HG03060 (cell line): ENCODE measurements at regions not wholly inside any gene's neighbourhood (a gene's known extent, or its start where the extent isn't known, plus 50 kb on each side); places are given as distances from the start of the nearest gene placed in this dataset.
A peak's percentile ranks its signal among the peaks of the same experiment; 100 is the strongest.

Source experiments
- ATAC-seq: cut with Tn5 transposase; IDR thresholded peaks from one replicate; pipeline ENCODE4 v1.9.1; 2021; ENCODE audit warnings: low read depth, moderate number of reproducible peaks; ENCODE audit not compliant: unreplicated experiment

GRCh38 chr3:182725372-182726251, 67.7 kb upstream of the ATP11B start:
- ATAC-seq: no peak

- no peak for ATAC-seq
Measured at GRCh38 chr3:182726258-182727142, 66.8 kb upstream of the ATP11B start.

GRCh38 chr3:182728238-182728637, 65.1 kb upstream of the ATP11B start:
- ATAC-seq: no peak

- peak; percentile 63 for ATAC-seq
Measured at GRCh38 chr3:182729903-182730674, 63.2 kb upstream of the ATP11B start.

GRCh38 chr3:182730675-182731042, 62.6 kb upstream of the ATP11B start:
- ATAC-seq: peak; percentile 10

- ATAC-seq: no peak
Measured at GRCh38 chr3:182731764-182732163, 61.5 kb upstream of the ATP11B start.

GRCh38 chr3:182732232-182733015, 60.9 kb upstream of the ATP11B start:
- ATAC-seq: no peak

GRCh38 chr3:182735672-182736071, 57.6 kb upstream of the ATP11B start:
- ATAC-seq: no peak

GRCh38 chr3:182737825-182738224, 55.5 kb upstream of the ATP11B start:
- ATAC-seq: no peak

- ATAC-seq: no peak
Measured at GRCh38 chr3:182738583-182739411, 54.5 kb upstream of the ATP11B start.

- ATAC-seq: no peak
Measured at GRCh38 chr3:182739619-182740018, 53.7 kb upstream of the ATP11B start.

- ATAC-seq: no peak
Measured at GRCh38 chr3:182740710-182741109, 52.6 kb upstream of the ATP11B start.

- no peak for ATAC-seq
Measured at GRCh38 chr3:182741214-182741613, 52.1 kb upstream of the ATP11B start.
